ENCODE measurements at regions not wholly inside any gene's neighbourhood (a gene's known extent, or its start where the extent isn't known, plus 50 kb on each side); places are given as distances from the start of the nearest gene placed in this dataset.
A peak's percentile ranks its signal among the peaks of the same experiment; 100 is the strongest.

DNA sequence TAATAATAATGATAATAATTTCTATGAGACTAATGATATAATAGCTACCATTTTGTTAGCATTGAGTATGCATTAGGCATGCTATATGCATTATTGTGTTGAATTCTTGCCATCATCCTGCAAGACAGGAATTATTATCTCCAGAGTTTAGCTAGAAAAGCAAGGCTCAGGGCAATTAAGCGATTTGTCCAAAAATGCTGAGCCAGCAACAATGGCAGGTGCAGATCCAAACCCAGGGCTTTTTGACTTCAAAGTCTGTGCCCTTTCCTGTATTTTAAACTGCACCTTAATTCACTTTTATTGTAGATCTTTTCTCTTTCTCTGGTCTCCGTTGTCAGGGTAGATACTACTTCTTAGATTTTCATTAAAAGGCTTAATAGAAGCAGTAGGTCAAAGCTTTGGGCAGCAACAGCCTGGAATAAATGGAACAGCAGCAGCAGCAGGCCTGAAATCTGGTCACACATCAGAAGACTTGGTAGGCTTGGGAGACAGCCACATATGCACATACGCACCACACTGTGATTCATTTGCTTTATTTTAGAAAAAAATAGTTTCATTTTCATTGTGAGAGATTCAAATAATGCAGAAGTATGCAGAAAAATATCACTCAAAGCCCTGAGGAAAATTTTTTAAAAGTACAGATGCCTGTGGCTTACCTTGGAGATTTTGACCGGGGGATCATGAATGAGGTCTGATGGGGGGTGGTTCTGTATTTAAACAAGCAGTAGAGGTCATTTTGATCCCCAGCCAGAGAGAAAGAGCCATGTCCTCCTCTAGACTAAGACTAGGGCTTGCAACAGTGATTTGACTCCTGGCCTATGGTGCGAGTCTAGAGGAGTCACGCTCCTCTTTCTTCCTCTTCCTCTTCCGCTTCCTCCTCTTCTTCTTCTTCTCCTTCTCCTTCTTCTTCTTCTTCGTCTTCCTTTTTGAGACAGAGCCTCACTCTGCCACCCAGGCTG, 455.7 kb downstream of the TSN start:
- no peaks in the 10 kb centered on the region for H3K36me3 ChIP-seq (ENCODE audit: low read depth)
- TF ChIP-seq EZH2 (IDR thresholded peaks at IDR 0.05; ENCODE audit: low read depth): no peak
- no peaks in the 10 kb centered on the region for H3K4me1 ChIP-seq (replicated peaks; ENCODE audit: insufficient read depth)
- no TSS peak for BruUV-seq (replicated peaks)
- intact Hi-C loops (cut with micrococcal nuclease; ENCODE audit: unreplicated experiment): no loop called here
- H3K4me2 ChIP-seq: no peak overlapping the region
- H4K20me1 ChIP-seq (ENCODE audit: insufficient read depth): no peaks in the 10 kb centered on the region
- no peaks in the 10 kb centered on the region for H3K9me2 ChIP-seq (ENCODE audit: insufficient read depth)
- H3K4me3 ChIP-seq: no peak overlapping the region
- ChIA-PET POLR2A (ENCODE audit: unreplicated experiment) (no interaction called here), CTCF (no interaction called here)
- peaks cover 57% of the 10 kb centered on the region for H3K27me3 ChIP-seq (ENCODE audit: insufficient read depth, low read depth)
- no peaks in the 10 kb centered on the region for H3K9me3 ChIP-seq (ENCODE audit: insufficient read depth, low read depth)
- no peak overlapping the region for H3K27ac ChIP-seq
- no peak overlapping the region for H2AFZ ChIP-seq
- peak in 1 of 2 experiments; percentile 21 for DNase-seq
- no peaks in the 10 kb centered on the region for H3K79me2 ChIP-seq (ENCODE audit: low read depth)
- H3F3A ChIP-seq (ENCODE audit: insufficient read depth, low read depth): no peaks in the 10 kb centered on the region

DNA sequence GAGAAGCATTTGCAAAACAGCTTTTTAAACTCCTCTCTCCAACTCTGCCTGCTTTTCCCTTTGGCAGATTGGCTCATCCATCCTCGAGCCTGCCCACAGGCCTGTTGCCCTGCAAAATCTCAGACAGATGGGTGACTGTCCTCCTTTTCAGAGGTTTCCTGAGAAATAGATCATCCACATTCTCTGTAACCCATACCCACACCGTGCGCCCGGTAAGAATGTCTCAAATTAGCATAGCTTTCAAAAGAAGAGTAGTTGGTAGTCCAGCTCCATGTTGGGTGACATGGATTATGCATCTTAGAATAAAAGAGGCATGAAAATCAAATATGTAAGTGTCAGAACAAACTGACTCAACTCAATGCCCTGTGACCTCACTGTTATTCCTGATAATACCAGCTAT, 457.9 kb downstream of the TSN start:
- Histone ChIP-seq H3K36me3 (ENCODE audit: low read depth) (no peaks in the 10 kb centered on the region), H3K4me1 (replicated peaks; ENCODE audit: insufficient read depth) (no peaks in the 10 kb centered on the region), H3K9me2 (ENCODE audit: insufficient read depth) (no peaks in the 10 kb centered on the region), H3K4me3 (no peak overlapping the region), H3K9me3 (ENCODE audit: insufficient read depth, low read depth) (no peaks in the 10 kb centered on the region), H4K20me1 (ENCODE audit: insufficient read depth) (no peaks in the 10 kb centered on the region), H3K27me3 (ENCODE audit: insufficient read depth, low read depth) (peaks cover 62% of the 10 kb centered on the region), H3F3A (ENCODE audit: insufficient read depth, low read depth) (no peaks in the 10 kb centered on the region), H3K79me2 (ENCODE audit: low read depth) (no peaks in the 10 kb centered on the region), H3K27ac (no peak overlapping the region), H3K4me2 (no peak overlapping the region), H2AFZ (no peak overlapping the region)
- no peak for TF ChIP-seq EZH2 (IDR thresholded peaks at IDR 0.05; ENCODE audit: low read depth)
- TF ChIP-seq, protein P1, sequence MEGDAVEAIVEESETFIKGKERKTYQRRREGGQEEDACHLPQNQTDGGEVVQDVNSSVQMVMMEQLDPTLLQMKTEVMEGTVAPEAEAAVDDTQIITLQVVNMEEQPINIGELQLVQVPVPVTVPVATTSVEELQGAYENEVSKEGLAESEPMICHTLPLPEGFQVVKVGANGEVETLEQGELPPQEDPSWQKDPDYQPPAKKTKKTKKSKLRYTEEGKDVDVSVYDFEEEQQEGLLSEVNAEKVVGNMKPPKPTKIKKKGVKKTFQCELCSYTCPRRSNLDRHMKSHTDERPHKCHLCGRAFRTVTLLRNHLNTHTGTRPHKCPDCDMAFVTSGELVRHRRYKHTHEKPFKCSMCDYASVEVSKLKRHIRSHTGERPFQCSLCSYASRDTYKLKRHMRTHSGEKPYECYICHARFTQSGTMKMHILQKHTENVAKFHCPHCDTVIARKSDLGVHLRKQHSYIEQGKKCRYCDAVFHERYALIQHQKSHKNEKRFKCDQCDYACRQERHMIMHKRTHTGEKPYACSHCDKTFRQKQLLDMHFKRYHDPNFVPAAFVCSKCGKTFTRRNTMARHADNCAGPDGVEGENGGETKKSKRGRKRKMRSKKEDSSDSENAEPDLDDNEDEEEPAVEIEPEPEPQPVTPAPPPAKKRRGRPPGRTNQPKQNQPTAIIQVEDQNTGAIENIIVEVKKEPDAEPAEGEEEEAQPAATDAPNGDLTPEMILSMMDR (conservative IDR thresholded peaks at IDR 0.05): no peak
- intact Hi-C loops (cut with micrococcal nuclease; ENCODE audit: unreplicated experiment): no loop called here
- POLR2A ChIA-PET (ENCODE audit: unreplicated experiment): no interaction called here
- CTCF ChIA-PET: no interaction called here
- DNase-seq: no peak
- BruUV-seq (replicated peaks): no TSS peak

DNA sequence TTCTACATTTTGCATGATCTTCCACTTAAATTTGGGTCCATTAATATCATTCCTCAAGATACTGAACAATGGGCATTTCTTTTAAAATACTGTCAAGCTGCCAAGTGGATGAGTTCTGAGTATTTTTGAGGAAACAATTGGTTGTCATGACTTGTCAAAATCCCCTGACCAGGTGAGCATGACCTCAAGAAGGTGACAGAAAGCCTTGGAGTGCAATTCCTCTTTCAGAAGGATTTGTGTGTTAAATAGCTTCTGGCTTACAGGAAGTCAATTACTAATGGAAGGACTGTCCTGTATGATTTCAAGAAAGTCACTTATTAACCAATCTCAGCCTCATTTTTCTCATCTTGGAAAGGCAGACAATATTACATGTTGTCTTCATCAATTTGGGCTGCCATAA, 460.6 kb downstream of the TSN start:
- no peak for DNase-seq
- intact Hi-C loops (cut with micrococcal nuclease; ENCODE audit: unreplicated experiment): no loop called here
- Histone ChIP-seq H3K9me2 (ENCODE audit: insufficient read depth) (no peaks in the 10 kb centered on the region), H3K4me3 (no peak overlapping the region), H3K9me3 (ENCODE audit: insufficient read depth, low read depth) (no peaks in the 10 kb centered on the region), H3K4me1 (replicated peaks; ENCODE audit: insufficient read depth) (no peaks in the 10 kb centered on the region), H3K27ac (no peak overlapping the region), H3K27me3 (ENCODE audit: insufficient read depth, low read depth) (peaks cover 67% of the 10 kb centered on the region), H3K4me2 (no peak overlapping the region), H3F3A (ENCODE audit: insufficient read depth, low read depth) (no peaks in the 10 kb centered on the region), H3K79me2 (ENCODE audit: low read depth) (no peaks in the 10 kb centered on the region), H3K36me3 (ENCODE audit: low read depth) (no peaks in the 10 kb centered on the region), H4K20me1 (ENCODE audit: insufficient read depth) (no peaks in the 10 kb centered on the region), H2AFZ (no peak overlapping the region)
- ChIA-PET CTCF (no interaction called here), POLR2A (ENCODE audit: unreplicated experiment) (no interaction called here)
- TF ChIP-seq, protein P1 (conservative IDR thresholded peaks at IDR 0.05): no peak
- no peak for TF ChIP-seq EZH2 (IDR thresholded peaks at IDR 0.05; ENCODE audit: low read depth)
- no TSS peak for BruUV-seq (replicated peaks)

Data from PC-9 (cell line).